T-helper 1 cell (primary cell): ENCODE measurements at regions not wholly inside any gene's neighbourhood (a gene's known extent, or its start where the extent isn't known, plus 50 kb on each side); places are given as distances from the start of the nearest gene placed in this dataset.
"Not testable (repeated sequence)": the region's sequence is repeated elsewhere in the genome, so short reads cannot be mapped to it uniquely, and the experiment has no call there.

Experiments
- DNase-seq, 5 donors: peaks; one replicate each; pipeline ENCODE4 v3.0.0-alpha.2; 2012 to 2020

GRCh38 chr13:59373341-59373740, 790.4 kb downstream of the DIAPH3 start:
- no peak for DNase-seq

GRCh38 chr13:59374691-59375090, 789.0 kb downstream of the DIAPH3 start:
- DNase-seq = no peak

GRCh38 chr13:59384154-59384553, 779.6 kb downstream of the DIAPH3 start:
- no peak for DNase-seq

GRCh38 chr13:59391696-59392095, 772.0 kb downstream of the DIAPH3 start:
- DNase-seq = peak; percentile 8 to 82 (median 26)

GRCh38 chr13:59392328-59392727, 771.4 kb downstream of the DIAPH3 start:
- DNase-seq = no peak

GRCh38 chr13:59394496-59394895, 769.2 kb downstream of the DIAPH3 start:
- no peak for DNase-seq

GRCh38 chr13:59398127-59398526, 765.6 kb downstream of the DIAPH3 start:
- DNase-seq = no peak

GRCh38 chr13:59398661-59399060, 765.1 kb downstream of the DIAPH3 start:
- no peak for DNase-seq

GRCh38 chr13:59399513-59399912, 764.2 kb downstream of the DIAPH3 start:
- DNase-seq = no peak

GRCh38 chr13:59404331-59404730, 759.4 kb downstream of the DIAPH3 start:
- no peak for DNase-seq

GRCh38 chr13:59407251-59407650, 756.5 kb downstream of the DIAPH3 start:
- DNase-seq = not testable (repeated sequence)

GRCh38 chr13:59408738-59409137, 755.0 kb downstream of the DIAPH3 start:
- no peak for DNase-seq

GRCh38 chr13:59409211-59409610, 754.5 kb downstream of the DIAPH3 start:
- no peak for DNase-seq

- no peak for DNase-seq
Measured at GRCh38 chr13:59409634-59410200, 754.0 kb downstream of the DIAPH3 start.

- DNase-seq = no peak
Measured at GRCh38 chr13:59413126-59413525, 750.6 kb downstream of the DIAPH3 start.

GRCh38 chr13:59414006-59414405, 749.7 kb downstream of the DIAPH3 start:
- no peak for DNase-seq

- no peak for DNase-seq
Measured at GRCh38 chr13:59415498-59415897, 748.2 kb downstream of the DIAPH3 start.

GRCh38 chr13:59416561-59416960, 747.2 kb downstream of the DIAPH3 start:
- no peak for DNase-seq

- DNase-seq = no peak
Measured at GRCh38 chr13:59422646-59423045, 741.1 kb downstream of the DIAPH3 start.

GRCh38 chr13:59423708-59424340, 739.9 kb downstream of the DIAPH3 start:
- DNase-seq = no peak

- no peak for DNase-seq
Measured at GRCh38 chr13:59424661-59425060, 739.1 kb downstream of the DIAPH3 start.

GRCh38 chr13:59425211-59425741, 738.5 kb downstream of the DIAPH3 start:
- no peak for DNase-seq

- DNase-seq = no peak
Measured at GRCh38 chr13:59435024-59435423, 728.7 kb downstream of the DIAPH3 start.

GRCh38 chr13:59437544-59438301, 726.0 kb downstream of the DIAPH3 start:
- DNase-seq = no peak
